Activated CD4-positive, alpha-beta T cell treated with anti-CD3 and anti-CD28 coated beads for 36 hours (primary cell): ENCODE measurements at regions not wholly inside any gene's neighbourhood (a gene's known extent, or its start where the extent isn't known, plus 50 kb on each side); places are given as distances from the start of the nearest gene placed in this dataset.
"Not testable (repeated sequence)": the region's sequence is repeated elsewhere in the genome, so short reads cannot be mapped to it uniquely, and the experiment has no call there.

ENCODE experiments used
- ATAC-seq: fragments of 200-7000 bp; cut with Tn5 transposase; one replicate; pipeline ENCODE4 v1.10.0; 2021; ENCODE audit warnings: mild to moderate bottlenecking, moderate library complexity
- CTCF ChIA-PET: fragments of 350-600 bp; sonication (Branson Sonifier 250); formaldehyde crosslinking; loops from one replicate; lab custom pipeline; 2021; ENCODE audit warnings: antibody characterized with exemption; lab: Charles Lee
- POLR2A ChIA-PET: fragments of 350-600 bp; sonication (Branson Sonifier 250); formaldehyde crosslinking; loops from one replicate; lab custom pipeline; 2021; ENCODE audit warnings: antibody characterized with exemption, inconsistent platforms; lab: Charles Lee
- DNase-seq: peaks from one replicate; pipeline ENCODE4 v3.0.0-alpha.2; 2020
- H3K27ac Mint-ChIP-seq: one replicate; pipeline ENCODE4 v1.8.0; 2021; ENCODE audit warnings: mixed read lengths
- H3K27me3 Mint-ChIP-seq: one replicate; pipeline ENCODE4 v1.8.0; 2021; ENCODE audit warnings: mixed read lengths
- H3K36me3 Mint-ChIP-seq: one replicate; pipeline ENCODE4 v1.8.0; 2021; ENCODE audit warnings: low read depth, mixed read lengths
- H3K4me1 Mint-ChIP-seq: one replicate; pipeline ENCODE4 v1.8.0; 2021; ENCODE audit warnings: mixed read lengths
- H3K4me3 Mint-ChIP-seq: one replicate; pipeline ENCODE4 v1.8.0; 2021; ENCODE audit warnings: mild to moderate bottlenecking, moderate library complexity, mixed read lengths
- H3K9me3 Mint-ChIP-seq: one replicate; pipeline ENCODE4 v1.8.0; 2021; ENCODE audit warnings: low read depth, mixed read lengths
- intact Hi-C, 2 experiments: fragments of 100-400 bp; cut with DNase I in 1 of 2; cut with micrococcal nuclease in 1 of 2; formaldehyde crosslinking; loops; one replicate each; pipeline versions ENCODE4 v1.14.2 to v1.15.1; 2022 to 2024; cut with DNase I, micrococcal nuclease

DNA sequence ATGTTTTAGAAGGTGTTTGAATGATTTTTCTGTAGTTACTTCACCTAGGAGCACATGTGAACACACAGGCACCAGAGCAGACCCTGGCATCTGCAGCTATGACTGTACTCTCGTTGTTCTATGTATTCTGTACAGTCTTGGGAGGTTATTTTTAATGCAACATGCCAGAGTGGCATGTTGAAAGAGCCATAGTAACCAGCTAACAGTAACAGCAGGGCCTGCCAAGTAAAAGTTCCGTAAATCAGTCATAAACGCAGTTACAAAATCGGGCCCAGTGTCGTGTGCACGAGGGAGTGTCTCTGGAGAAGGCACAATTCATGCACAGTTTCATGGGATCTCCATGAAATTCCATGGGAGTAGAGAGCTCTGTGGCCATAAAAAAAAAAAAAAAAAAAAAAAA, 108.3 kb upstream of the CDK6 start:
- CTCF ChIA-PET: no interaction called here
- Mint-ChIP-seq H3K9me3 (peaks cover 29% of the 10 kb centered on the region), H3K27ac (no peak overlapping the region), H3K36me3 (peaks cover 8% of the 10 kb centered on the region), H3K4me3 (no peak overlapping the region), H3K27me3 (peaks cover 7% of the 10 kb centered on the region), H3K4me1 (peaks cover 13% of the 10 kb centered on the region)
- no peak for ATAC-seq
- POLR2A ChIA-PET: no interaction called here
- DNase-seq: no peak
- intact Hi-C loops: no loop called here

- H3K27me3 Mint-ChIP-seq, H3K4me3 Mint-ChIP-seq, POLR2A ChIA-PET, H3K27ac Mint-ChIP-seq: not testable (repeated sequence)
- peak; percentile 30 for DNase-seq
- Mint-ChIP-seq H3K9me3 (peaks cover 39% of the 10 kb centered on the region), H3K4me1 (peaks cover 13% of the 10 kb centered on the region), H3K36me3 (peaks cover 12% of the 10 kb centered on the region)
- intact Hi-C loops: loop anchor here in 1 of 2 experiments (2.0 kb wide), 1 partner anchor 38 kb away; no protein-coding TSS in a partner anchor
- peak; percentile 66 for ATAC-seq
- CTCF ChIA-PET: interaction anchor here (0.6 to 0.7 kb wide), 2 partner anchors 55 to 87 kb away, joined by 3 read pairs; no protein-coding TSS in a partner anchor
Measured at GRCh38 chr7:92942706-92943105, 106.3 kb upstream of the CDK6 start.

DNA sequence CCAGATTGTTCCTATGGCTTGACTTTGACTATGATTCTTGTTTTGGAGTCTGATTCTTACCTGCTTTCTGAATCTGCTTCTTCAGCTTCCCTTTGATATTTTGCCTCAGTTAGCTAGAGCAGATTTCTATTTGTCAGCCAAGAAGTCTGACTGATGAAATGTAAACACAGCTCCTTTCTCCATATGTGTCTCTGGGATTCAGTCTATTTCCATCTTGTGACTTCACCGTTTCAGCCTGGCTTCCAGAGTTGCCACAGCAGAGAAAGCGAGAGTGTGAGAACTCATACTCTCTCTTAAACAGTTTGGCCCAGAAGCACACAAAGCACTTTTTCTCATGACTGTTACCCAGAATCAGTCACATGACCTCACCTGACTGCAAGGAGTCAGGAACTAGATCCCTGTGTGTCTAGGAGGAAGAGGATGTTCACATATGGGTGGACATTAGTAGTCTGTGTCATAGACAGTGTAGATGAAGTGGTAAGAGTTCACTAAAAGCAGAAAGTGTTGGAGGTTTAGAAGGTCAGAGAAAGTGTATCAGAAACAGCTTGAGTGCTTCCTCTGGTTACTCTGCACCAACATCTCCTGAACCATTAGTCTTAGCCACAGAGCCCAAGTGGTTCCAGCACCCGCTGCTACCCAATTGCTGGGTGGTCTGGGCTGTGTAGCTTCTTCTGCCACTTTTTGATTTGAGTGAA, 103.4 kb upstream of the CDK6 start:
- intact Hi-C loops: no loop called here
- POLR2A ChIA-PET: interaction anchor here (0.6 kb wide), 1 partner anchor 134 kb away, joined by 3 read pairs; no protein-coding TSS in a partner anchor
- no peak overlapping the region for H3K27ac Mint-ChIP-seq
- DNase-seq (no peak), ATAC-seq (no peak)
- CTCF ChIA-PET: interaction anchor here (1.1 kb wide), 1 partner anchor 13 kb away, joined by 3 read pairs; no protein-coding TSS in a partner anchor
- peaks cover 13% of the 10 kb centered on the region for H3K4me1 Mint-ChIP-seq
- peaks cover 12% of the 10 kb centered on the region for H3K36me3 Mint-ChIP-seq
- H3K9me3 Mint-ChIP-seq: peaks cover 39% of the 10 kb centered on the region
- no peak overlapping the region for H3K4me3 Mint-ChIP-seq
- peaks cover 2% of the 10 kb centered on the region for H3K27me3 Mint-ChIP-seq

GRCh38 chr7:92934096-92934495, 97.7 kb upstream of the CDK6 start:
- no peaks in the 10 kb centered on the region for H3K4me1 Mint-ChIP-seq
- H3K27ac Mint-ChIP-seq: no peak overlapping the region
- intact Hi-C loops: no loop called here
- POLR2A ChIA-PET: no interaction called here
- peaks cover 14% of the 10 kb centered on the region for H3K27me3 Mint-ChIP-seq
- no peaks in the 10 kb centered on the region for H3K36me3 Mint-ChIP-seq
- DNase-seq (no peak), ATAC-seq (no peak)
- H3K4me3 Mint-ChIP-seq: no peak overlapping the region
- peaks cover 13% of the 10 kb centered on the region for H3K9me3 Mint-ChIP-seq
- CTCF ChIA-PET: interaction anchor here (0.8 to 1.3 kb wide), 3 partner anchors 10 to 101 kb away, joined by 3 to 7 read pairs (median 3); no protein-coding TSS in a partner anchor

DNA sequence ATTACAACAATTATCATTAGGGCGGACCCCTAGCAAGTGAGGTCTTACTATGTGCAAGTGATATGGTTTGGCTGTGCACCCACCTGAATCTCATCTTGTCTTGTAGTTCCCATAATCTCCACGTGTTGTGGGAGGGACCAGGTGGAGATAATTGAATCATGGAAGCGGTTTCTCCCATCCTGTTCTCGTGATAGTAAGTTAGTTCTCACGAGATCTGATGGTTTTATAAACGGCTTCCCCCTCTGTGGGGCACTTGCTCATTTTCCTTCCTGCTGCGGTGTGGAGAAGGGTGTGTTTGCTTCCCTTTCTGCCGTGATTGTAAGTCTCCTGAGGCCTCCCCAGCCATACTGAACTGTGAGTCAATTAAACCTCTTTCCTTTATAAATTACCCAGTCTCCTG, 96.1 kb upstream of the CDK6 start:
- Mint-ChIP-seq H3K9me3 (peaks cover 8% of the 10 kb centered on the region), H3K27ac (no peak overlapping the region), H3K4me1 (no peaks in the 10 kb centered on the region), H3K4me3 (no peak overlapping the region), H3K36me3 (no peaks in the 10 kb centered on the region), H3K27me3 (peaks cover 14% of the 10 kb centered on the region)
- ChIA-PET CTCF (no interaction called here), POLR2A (no interaction called here)
- ATAC-seq (no peak), DNase-seq (no peak)
- intact Hi-C loops: no loop called here

DNA sequence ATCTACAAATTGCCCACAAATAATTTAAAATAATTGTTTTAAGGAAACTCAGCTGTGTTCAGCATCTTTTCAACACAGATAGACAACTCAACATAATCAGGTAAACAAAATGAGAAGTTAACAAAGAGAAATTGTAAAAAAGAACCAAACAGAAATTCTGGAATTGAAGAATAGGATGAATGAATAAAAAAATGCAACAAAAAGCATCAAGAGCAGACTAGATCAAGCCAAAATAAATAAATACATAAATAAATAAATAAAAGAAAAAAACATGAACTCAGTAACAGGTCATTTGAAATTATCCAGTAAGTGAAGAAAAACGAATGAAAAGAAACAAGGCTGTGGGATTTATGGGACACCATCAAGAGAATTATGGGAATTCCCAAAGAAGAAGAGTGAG, 94.0 kb upstream of the CDK6 start:
- DNase-seq (no peak), ATAC-seq (no peak)
- H3K36me3 Mint-ChIP-seq: no peaks in the 10 kb centered on the region
- peaks cover 17% of the 10 kb centered on the region for H3K27me3 Mint-ChIP-seq
- no peak overlapping the region for H3K27ac Mint-ChIP-seq
- peaks cover 8% of the 10 kb centered on the region for H3K9me3 Mint-ChIP-seq
- CTCF ChIA-PET: interaction anchor here (0.7 kb wide), 1 partner anchor 163 kb away, joined by 3 read pairs; no protein-coding TSS in a partner anchor
- POLR2A ChIA-PET: no interaction called here
- no peak overlapping the region for H3K4me3 Mint-ChIP-seq
- no peaks in the 10 kb centered on the region for H3K4me1 Mint-ChIP-seq
- intact Hi-C loops: no loop called here

DNA sequence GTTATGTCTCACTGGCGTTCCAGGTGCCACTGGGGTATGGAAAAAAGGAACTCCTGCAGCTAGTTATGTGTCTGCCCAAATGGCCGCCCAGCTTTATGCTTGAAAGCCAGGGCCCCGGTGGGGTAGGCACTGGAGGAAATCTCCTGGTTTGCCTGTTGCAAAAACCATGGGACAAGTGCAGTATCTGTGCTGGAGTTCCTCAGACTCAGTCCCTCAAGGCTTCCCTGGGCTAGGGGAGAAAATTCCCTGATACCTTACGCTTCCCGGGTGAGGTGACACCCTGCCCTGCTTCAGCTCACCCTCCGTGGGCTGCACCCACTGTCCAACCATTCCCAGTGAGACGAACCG, 90.3 kb upstream of the CDK6 start:
- H3K4me1 Mint-ChIP-seq: no peaks in the 10 kb centered on the region
- H3K4me3 Mint-ChIP-seq: no peak overlapping the region
- ChIA-PET POLR2A (no interaction called here), CTCF (interaction anchor here (1.0 kb wide), 1 partner anchor 12 kb away, joined by 5 read pairs; no protein-coding TSS in a partner anchor)
- no peak overlapping the region for H3K27ac Mint-ChIP-seq
- H3K27me3 Mint-ChIP-seq: peaks cover 20% of the 10 kb centered on the region
- H3K36me3 Mint-ChIP-seq: peaks cover 2% of the 10 kb centered on the region
- peaks cover 6% of the 10 kb centered on the region for H3K9me3 Mint-ChIP-seq
- intact Hi-C loops: no loop called here
- ATAC-seq: no peak
- no peak for DNase-seq

DNA sequence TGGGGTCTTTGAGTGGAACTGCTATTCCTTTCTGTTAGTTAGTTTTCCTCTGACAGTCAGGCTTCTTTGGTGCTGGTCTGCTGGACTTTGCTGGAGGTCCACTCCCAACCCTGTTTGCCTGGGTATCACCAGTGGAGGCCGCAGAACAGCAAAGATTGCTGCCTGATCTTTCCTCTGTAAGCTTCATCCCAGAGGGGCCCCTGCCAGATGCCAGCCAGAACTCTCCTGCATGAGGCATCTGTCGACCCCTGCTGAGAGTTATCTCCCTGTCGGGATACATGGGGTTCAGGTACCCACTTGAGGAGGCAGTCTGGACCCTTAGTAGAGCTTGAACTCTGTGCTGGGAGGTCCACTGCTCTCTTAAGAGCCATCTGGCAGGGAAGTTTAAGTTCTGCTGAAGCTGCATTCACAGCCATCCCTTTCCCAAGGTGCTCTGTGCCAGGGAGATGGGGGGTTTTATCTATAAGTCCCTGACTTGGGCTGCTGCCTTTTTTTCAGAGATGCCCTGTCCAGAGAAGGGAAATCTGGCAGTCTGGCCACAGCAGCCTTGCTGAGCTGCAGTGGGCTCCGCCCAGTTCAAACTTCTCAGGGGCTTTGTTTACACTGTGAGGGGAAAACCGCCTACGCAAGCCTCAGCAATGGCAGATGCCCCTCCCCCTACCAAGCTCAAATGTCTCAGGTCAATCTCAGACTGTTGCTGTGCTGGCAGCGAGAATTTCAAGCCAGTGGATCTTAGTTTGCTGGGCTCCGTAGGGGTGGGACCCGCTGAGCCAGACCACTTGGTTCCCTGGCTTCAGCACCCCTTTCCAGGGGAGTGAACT, 89.7 kb upstream of the CDK6 start:
- DNase-seq (no peak), ATAC-seq (no peak)
- intact Hi-C loops: no loop called here
- ChIA-PET CTCF (no interaction called here), POLR2A (no interaction called here)
- no peak overlapping the region for H3K4me3 Mint-ChIP-seq
- peaks cover 6% of the 10 kb centered on the region for H3K9me3 Mint-ChIP-seq
- peaks cover 2% of the 10 kb centered on the region for H3K36me3 Mint-ChIP-seq
- H3K27me3 Mint-ChIP-seq: peaks cover 20% of the 10 kb centered on the region
- no peak overlapping the region for H3K27ac Mint-ChIP-seq
- H3K4me1 Mint-ChIP-seq: no peaks in the 10 kb centered on the region

DNA sequence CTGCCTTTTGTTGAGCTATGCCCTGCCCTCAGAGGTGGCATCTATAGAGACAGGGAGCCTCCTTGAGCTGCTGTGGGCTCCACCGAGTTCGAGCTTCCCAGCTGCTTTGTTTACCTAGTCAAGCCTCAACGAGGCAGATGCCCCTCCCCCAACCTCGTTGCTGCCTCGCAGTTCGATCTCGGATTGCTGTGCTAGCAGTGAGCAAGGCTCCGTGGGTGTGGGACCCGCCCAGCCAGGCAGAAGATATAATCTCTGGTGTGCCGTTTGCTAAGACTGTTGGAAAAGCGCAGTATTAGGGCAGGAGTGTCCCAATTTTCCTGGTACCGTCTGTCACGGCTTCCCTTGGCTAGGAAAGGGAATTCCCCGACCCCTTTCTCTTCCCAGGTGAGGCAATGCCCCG, 88.4 kb upstream of the CDK6 start:
- H3K4me3 Mint-ChIP-seq: no peak overlapping the region
- ChIA-PET CTCF (no interaction called here), POLR2A (no interaction called here)
- no peaks in the 10 kb centered on the region for H3K4me1 Mint-ChIP-seq
- peaks cover 19% of the 10 kb centered on the region for H3K27me3 Mint-ChIP-seq
- ATAC-seq (no peak), DNase-seq (no peak)
- intact Hi-C loops: no loop called here
- peaks cover 2% of the 10 kb centered on the region for H3K36me3 Mint-ChIP-seq
- no peaks in the 10 kb centered on the region for H3K9me3 Mint-ChIP-seq
- no peak overlapping the region for H3K27ac Mint-ChIP-seq

GRCh38 chr7:92917230-92917629, 80.9 kb upstream of the CDK6 start:
- H3K27ac Mint-ChIP-seq: no peak overlapping the region
- ATAC-seq: no peak
- no peaks in the 10 kb centered on the region for H3K36me3 Mint-ChIP-seq
- no peaks in the 10 kb centered on the region for H3K9me3 Mint-ChIP-seq
- H3K4me3 Mint-ChIP-seq: no peak overlapping the region
- CTCF ChIA-PET: no interaction called here
- DNase-seq: no peak
- POLR2A ChIA-PET: no interaction called here
- peaks cover 9% of the 10 kb centered on the region for H3K27me3 Mint-ChIP-seq
- H3K4me1 Mint-ChIP-seq: peaks cover 2% of the 10 kb centered on the region
- intact Hi-C loops: no loop called here

DNA sequence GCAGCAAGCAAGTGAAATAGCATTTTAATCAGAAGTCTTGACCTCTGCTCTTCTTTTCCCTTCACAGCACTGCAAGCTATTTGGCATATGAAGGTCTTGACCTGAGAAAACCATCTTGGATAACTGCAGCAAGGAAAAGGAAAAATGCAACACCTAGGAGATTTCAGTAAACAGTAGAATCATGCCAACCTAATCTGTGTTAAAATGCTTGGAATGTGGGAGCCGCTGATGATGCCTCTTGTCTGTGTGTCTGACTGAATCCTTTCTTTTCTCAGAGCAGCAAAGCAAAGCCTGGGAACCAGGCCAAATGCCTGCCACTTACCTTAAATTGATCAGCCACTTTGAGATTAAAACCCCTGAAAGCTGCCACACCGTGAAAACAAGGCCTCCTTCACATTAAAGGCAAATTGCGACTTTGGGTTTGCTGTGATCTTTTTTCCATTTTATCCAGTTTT, 80.4 kb upstream of the CDK6 start:
- Mint-ChIP-seq H3K4me3 (no peak overlapping the region), H3K27ac (no peak overlapping the region), H3K36me3 (no peaks in the 10 kb centered on the region), H3K27me3 (peaks cover 7% of the 10 kb centered on the region), H3K4me1 (peaks cover 2% of the 10 kb centered on the region), H3K9me3 (no peaks in the 10 kb centered on the region)
- ATAC-seq (no peak), DNase-seq (no peak)
- intact Hi-C loops: no loop called here
- ChIA-PET CTCF (interaction anchor here (1.3 kb wide), 1 partner anchor 13 kb away, joined by 6 read pairs; no protein-coding TSS in a partner anchor), POLR2A (no interaction called here)
